ENCODE measurements at regions not wholly inside any gene's neighbourhood (a gene's known extent, or its start where the extent isn't known, plus 50 kb on each side); places are given as distances from the start of the nearest gene placed in this dataset.
"Not testable (repeated sequence)": the region's sequence is repeated elsewhere in the genome, so short reads cannot be mapped to it uniquely, and the experiment has no call there.

GRCh38 chr4:29948451-29948850 is 771.7 kb upstream of the PCDH7 start:
- DNase-seq (ENCODE audit: low spot score) = no peak

GRCh38 chr4:29948858-29949257 is 771.3 kb upstream of the PCDH7 start:
- no peak for DNase-seq (ENCODE audit: low spot score)

- peak; percentile 46 for DNase-seq (ENCODE audit: low spot score)
Observed at GRCh38 chr4:29966386-29966785, 753.8 kb upstream of the PCDH7 start.

GRCh38 chr4:29970626-29971025 is 749.5 kb upstream of the PCDH7 start:
- DNase-seq (ENCODE audit: low spot score) = peak; percentile 29

- no peak for DNase-seq (ENCODE audit: low spot score)
Observed at GRCh38 chr4:29972121-29972520, 748.0 kb upstream of the PCDH7 start.

- no peak for DNase-seq (ENCODE audit: low spot score)
Observed at GRCh38 chr4:29983890-29984289, 736.3 kb upstream of the PCDH7 start.

- no peak for DNase-seq (ENCODE audit: low spot score)
Observed at GRCh38 chr4:30001628-30002027, 718.5 kb upstream of the PCDH7 start.

GRCh38 chr4:30002341-30002740 is 717.8 kb upstream of the PCDH7 start:
- DNase-seq (ENCODE audit: low spot score) = no peak

GRCh38 chr4:30005995-30006394 is 714.2 kb upstream of the PCDH7 start:
- DNase-seq (ENCODE audit: low spot score) = no peak

- DNase-seq (ENCODE audit: low spot score) = no peak
Observed at GRCh38 chr4:30024526-30024925, 695.6 kb upstream of the PCDH7 start.

GRCh38 chr4:30028826-30029225 is 691.3 kb upstream of the PCDH7 start:
- DNase-seq (ENCODE audit: low spot score) = no peak

GRCh38 chr4:30056016-30056766 is 664.0 kb upstream of the PCDH7 start:
- no peak for DNase-seq (ENCODE audit: low spot score)

- DNase-seq (ENCODE audit: low spot score) = peak; percentile 7
Observed at GRCh38 chr4:30068234-30068633, 651.9 kb upstream of the PCDH7 start.

GRCh38 chr4:30073011-30073710 is 647.0 kb upstream of the PCDH7 start:
- no peak for DNase-seq (ENCODE audit: low spot score)

GRCh38 chr4:30092420-30093128 is 627.6 kb upstream of the PCDH7 start:
- DNase-seq (ENCODE audit: low spot score) = not testable (repeated sequence)

- no peak for DNase-seq (ENCODE audit: low spot score)
Observed at GRCh38 chr4:30094887-30095286, 625.3 kb upstream of the PCDH7 start.

- DNase-seq (ENCODE audit: low spot score) = no peak
Observed at GRCh38 chr4:30103455-30103854, 616.7 kb upstream of the PCDH7 start.

- DNase-seq (ENCODE audit: low spot score) = no peak
Observed at GRCh38 chr4:30116401-30116800, 603.8 kb upstream of the PCDH7 start.

GRCh38 chr4:30117433-30117832 is 602.7 kb upstream of the PCDH7 start:
- no peak for DNase-seq (ENCODE audit: low spot score)

GRCh38 chr4:30122711-30123110 is 597.5 kb upstream of the PCDH7 start:
- DNase-seq (ENCODE audit: low spot score) = no peak

- DNase-seq (ENCODE audit: low spot score) = not testable (repeated sequence)
Observed at GRCh38 chr4:30124621-30125020, 595.5 kb upstream of the PCDH7 start.

GRCh38 chr4:30125868-30126267 is 594.3 kb upstream of the PCDH7 start:
- DNase-seq (ENCODE audit: low spot score) = no peak

GRCh38 chr4:30126351-30126750 is 593.8 kb upstream of the PCDH7 start:
- DNase-seq (ENCODE audit: low spot score) = no peak

All from D341Med (cell line).